HL-60 (cell line): ENCODE measurements at regions not wholly inside any gene's neighbourhood (a gene's known extent, or its start where the extent isn't known, plus 50 kb on each side); places are given as distances from the start of the nearest gene placed in this dataset.

Experiments
- CTCF ChIP-seq: IDR thresholded peaks from one replicate; pipeline ENCODE4 v1.5.1; 2011; ENCODE audit warnings: low read length, control low read depth, inconsistent platforms; ENCODE audit not compliant: insufficient read depth
- GABPA ChIP-seq: IDR thresholded peaks from 2 replicates; pipeline ENCODE4 v1.6.1; 2012; ENCODE audit warnings: low read depth
- POLR2AphosphoS5 ChIP-seq: IDR thresholded peaks from 2 replicates; pipeline ENCODE4 v1.6.1; 2012; ENCODE audit warnings: low read depth
- SPI1 ChIP-seq: IDR thresholded peaks from 2 replicates; pipeline ENCODE4 v1.6.1; 2012; ENCODE audit warnings: low read depth, mild to moderate bottlenecking, borderline replicate concordance
- TF ChIP-seq, protein P1 (sequence below): IDR thresholded peaks from 2 replicates; pipeline ENCODE4 v1.6.1; 2012; ENCODE audit warnings: low read depth; ENCODE audit not compliant: insufficient replicate concordance

DNA sequence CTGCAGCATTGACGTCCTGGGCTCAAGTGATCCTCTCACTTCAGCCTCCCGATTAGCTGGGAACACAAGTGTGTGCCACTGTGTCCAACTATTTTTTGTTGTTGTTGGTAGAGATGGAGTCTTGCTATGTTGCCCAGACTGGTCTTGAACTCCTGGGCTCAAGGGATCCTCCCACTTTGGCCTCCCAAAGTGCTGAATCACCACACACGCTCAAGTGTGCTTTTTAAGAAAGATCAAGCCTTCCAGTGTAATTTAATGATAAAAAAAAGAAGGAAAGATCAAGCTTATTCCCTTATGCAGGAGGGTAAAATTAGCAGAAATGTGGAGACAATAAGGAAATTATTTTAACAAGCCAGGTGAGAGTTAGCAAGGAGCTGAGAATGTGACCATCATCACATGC lies 61.1 kb upstream of the SERBP1 start:
- TF ChIP-seq CTCF (no peak), GABPA (no peak), POLR2AphosphoS5 (no peak), SPI1 (no peak)
- TF ChIP-seq, protein P1, sequence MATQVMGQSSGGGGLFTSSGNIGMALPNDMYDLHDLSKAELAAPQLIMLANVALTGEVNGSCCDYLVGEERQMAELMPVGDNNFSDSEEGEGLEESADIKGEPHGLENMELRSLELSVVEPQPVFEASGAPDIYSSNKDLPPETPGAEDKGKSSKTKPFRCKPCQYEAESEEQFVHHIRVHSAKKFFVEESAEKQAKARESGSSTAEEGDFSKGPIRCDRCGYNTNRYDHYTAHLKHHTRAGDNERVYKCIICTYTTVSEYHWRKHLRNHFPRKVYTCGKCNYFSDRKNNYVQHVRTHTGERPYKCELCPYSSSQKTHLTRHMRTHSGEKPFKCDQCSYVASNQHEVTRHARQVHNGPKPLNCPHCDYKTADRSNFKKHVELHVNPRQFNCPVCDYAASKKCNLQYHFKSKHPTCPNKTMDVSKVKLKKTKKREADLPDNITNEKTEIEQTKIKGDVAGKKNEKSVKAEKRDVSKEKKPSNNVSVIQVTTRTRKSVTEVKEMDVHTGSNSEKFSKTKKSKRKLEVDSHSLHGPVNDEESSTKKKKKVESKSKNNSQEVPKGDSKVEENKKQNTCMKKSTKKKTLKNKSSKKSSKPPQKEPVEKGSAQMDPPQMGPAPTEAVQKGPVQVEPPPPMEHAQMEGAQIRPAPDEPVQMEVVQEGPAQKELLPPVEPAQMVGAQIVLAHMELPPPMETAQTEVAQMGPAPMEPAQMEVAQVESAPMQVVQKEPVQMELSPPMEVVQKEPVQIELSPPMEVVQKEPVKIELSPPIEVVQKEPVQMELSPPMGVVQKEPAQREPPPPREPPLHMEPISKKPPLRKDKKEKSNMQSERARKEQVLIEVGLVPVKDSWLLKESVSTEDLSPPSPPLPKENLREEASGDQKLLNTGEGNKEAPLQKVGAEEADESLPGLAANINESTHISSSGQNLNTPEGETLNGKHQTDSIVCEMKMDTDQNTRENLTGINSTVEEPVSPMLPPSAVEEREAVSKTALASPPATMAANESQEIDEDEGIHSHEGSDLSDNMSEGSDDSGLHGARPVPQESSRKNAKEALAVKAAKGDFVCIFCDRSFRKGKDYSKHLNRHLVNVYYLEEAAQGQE: no peak
